ACHN (cell line): ENCODE measurements at regions not wholly inside any gene's neighbourhood (a gene's known extent, or its start where the extent isn't known, plus 50 kb on each side); places are given as distances from the start of the nearest gene placed in this dataset.
"Not testable (repeated sequence)": the region's sequence is repeated elsewhere in the genome, so short reads cannot be mapped to it uniquely, and the experiment has no call there.

Experiments used
- DNase-seq: peaks from one replicate; pipeline ENCODE4 v3.0.0-alpha.2; 2015
- in situ Hi-C: cut with HindIII; loops from 2 replicates; pipeline ENCODE4 v1.10.0; 2017; ENCODE audit warnings: low sequenced_read_pairs, low pct_ligation_motif_present, low pct_unique_long_range_greater_than_20kb

- in situ Hi-C loops, result no loop called here
- no peak for DNase-seq
These were observed 95.2 kb upstream of the ANK2 start for GRCh38 chr4:112954286-112954685.

- in situ Hi-C loops, result no loop called here
- no peak for DNase-seq
These were observed 93.0 kb upstream of the ANK2 start for GRCh38 chr4:112956484-112956896.

GRCh38 chr4:112957764-112958163 lies 91.7 kb upstream of the ANK2 start:
- in situ Hi-C loops, DNase-seq: not testable (repeated sequence)

GRCh38 chr4:112966701-112967488 lies 82.6 kb upstream of the ANK2 start:
- no peak for DNase-seq
- in situ Hi-C loops, result no loop called here

- in situ Hi-C loops, result no loop called here
These were observed 80.8 kb upstream of the ANK2 start for GRCh38 chr4:112968451-112969159.

GRCh38 chr4:112970903-112971302 lies 78.5 kb upstream of the ANK2 start:
- in situ Hi-C loops, result no loop called here
- DNase-seq, result no peak

More at GRCh38 chr4:112968451-112969159, 80.8 kb upstream of the ANK2 start:
- DNase-seq, result no peak

- in situ Hi-C loops, result no loop called here
These were observed 75.7 kb upstream of the ANK2 start for GRCh38 chr4:112973750-112974251.

GRCh38 chr4:112975567-112976355 lies 73.7 kb upstream of the ANK2 start:
- in situ Hi-C loops, result no loop called here
- DNase-seq, result no peak

More at GRCh38 chr4:112973750-112974251, 75.7 kb upstream of the ANK2 start:
- DNase-seq, result no peak

- in situ Hi-C loops, result no loop called here
- DNase-seq, result no peak
These were observed 70.6 kb upstream of the ANK2 start for GRCh38 chr4:112978691-112979472.

- in situ Hi-C loops, result no loop called here
- no peak for DNase-seq
These were observed 69.5 kb upstream of the ANK2 start for GRCh38 chr4:112979881-112980421.

- no peak for DNase-seq
- in situ Hi-C loops, result no loop called here
These were observed 66.8 kb upstream of the ANK2 start for GRCh38 chr4:112982680-112983079.

- no peak for DNase-seq
- in situ Hi-C loops, result no loop called here
These were observed 54.6 kb upstream of the ANK2 start for GRCh38 chr4:112994732-112995464.
